ENCODE measurements at regions not wholly inside any gene's neighbourhood (a gene's known extent, or its start where the extent isn't known, plus 50 kb on each side); places are given as distances from the start of the nearest gene placed in this dataset.

- Histone ChIP-seq H3K9me3 (ENCODE audit: control insufficient read depth, low read length) (no peaks in the 10 kb centered on the region), H3K36me3 (ENCODE audit: control insufficient read depth in 1 of 2, insufficient read depth in 2 of 2, low read depth in 1 of 2, low read length in 2 of 2) (no peaks in the 10 kb centered on the region), H3K4me2 (ENCODE audit: low read length, poor library complexity, severe bottlenecking) (no peak overlapping the region), H4K91ac (ENCODE audit: low read length) (no peak overlapping the region), H3K27me3 (ENCODE audit: control insufficient read depth in 1 of 2, insufficient read depth in 1 of 2, low read length in 2 of 2) (peaks cover 7 to 8% of the 10 kb centered on the region in 2 experiments), H2BK120ac (ENCODE audit: low read depth, low read length) (no peak overlapping the region), H3K4me3 (ENCODE audit: insufficient read depth in 1 of 2, low read depth in 1 of 2, low read length in 2 of 2) (no peak overlapping the region), H2BK5ac (ENCODE audit: low read depth, low read length, poor library complexity, severe bottlenecking) (no peak overlapping the region), H2AK5ac (ENCODE audit: low read length, severe bottlenecking) (no peak overlapping the region), H2BK15ac (ENCODE audit: low read depth, poor library complexity, severe bottlenecking) (no peak overlapping the region), H3K18ac (ENCODE audit: low read depth in 1 of 2, low read length in 2 of 2) (no peak overlapping the region), H3K27ac (ENCODE audit: low read length, poor library complexity, severe bottlenecking) (no peak overlapping the region), H3K79me1 (replicated peaks; ENCODE audit: low read length, poor library complexity, severe bottlenecking) (no peaks in the 10 kb centered on the region), H3K4me1 (ENCODE audit: control insufficient read depth, insufficient read depth, low read depth, low read length) (no peaks in the 10 kb centered on the region), H4K8ac (ENCODE audit: low read length) (no peak overlapping the region), H2AFZ (ENCODE audit: low read depth, low read length) (no peak overlapping the region), H3K14ac (ENCODE audit: low read length in 2 of 2) (no peak overlapping the region), H2BK12ac (ENCODE audit: low read length in 2 of 2) (no peak overlapping the region), H3K4ac (ENCODE audit: low read depth in 1 of 2, low read length in 2 of 2) (no peak overlapping the region), H3K23ac (ENCODE audit: low read length in 2 of 2) (no peak overlapping the region), H3K9ac (ENCODE audit: low read length) (no peak overlapping the region)
- 80% methylated on average over 3 of the region's 3 CpGs for WGBS
- DNase-seq: no peak
Observed at GRCh38 chr1:209319057-209319432, 264.5 kb upstream of the CAMK1G start.

GRCh38 chr1:209319549-209319948 lies 264.0 kb upstream of the CAMK1G start:
- no peak overlapping the region for H3K18ac ChIP-seq (ENCODE audit: low read depth in 1 of 2, low read length in 2 of 2)
- no peak overlapping the region for H3K4me2 ChIP-seq (ENCODE audit: low read length, poor library complexity, severe bottlenecking)
- H3K27me3 ChIP-seq (ENCODE audit: control insufficient read depth in 1 of 2, insufficient read depth in 1 of 2, low read length in 2 of 2): peaks cover 6 to 8% of the 10 kb centered on the region in 2 experiments
- no peaks in the 10 kb centered on the region for H3K36me3 ChIP-seq (ENCODE audit: control insufficient read depth in 1 of 2, insufficient read depth in 2 of 2, low read depth in 1 of 2, low read length in 2 of 2)
- H3K14ac ChIP-seq (ENCODE audit: low read length in 2 of 2): no peak overlapping the region
- no peak overlapping the region for H3K9ac ChIP-seq (ENCODE audit: low read length)
- no peak overlapping the region for H4K91ac ChIP-seq (ENCODE audit: low read length)
- H2BK15ac ChIP-seq (ENCODE audit: low read depth, poor library complexity, severe bottlenecking): no peak overlapping the region
- H2BK5ac ChIP-seq (ENCODE audit: low read depth, low read length, poor library complexity, severe bottlenecking): no peak overlapping the region
- no peak overlapping the region for H3K27ac ChIP-seq (ENCODE audit: low read length, poor library complexity, severe bottlenecking)
- H3K4ac ChIP-seq (ENCODE audit: low read depth in 1 of 2, low read length in 2 of 2): no peak overlapping the region
- no peak overlapping the region for H2BK12ac ChIP-seq (ENCODE audit: low read length in 2 of 2)
- H3K9me3 ChIP-seq (ENCODE audit: control insufficient read depth, low read length): no peaks in the 10 kb centered on the region
- no peak overlapping the region for H3K23ac ChIP-seq (ENCODE audit: low read length in 2 of 2)
- no peak overlapping the region for H2AFZ ChIP-seq (ENCODE audit: low read depth, low read length)
- no peak overlapping the region for H3K4me3 ChIP-seq (ENCODE audit: insufficient read depth in 1 of 2, low read depth in 1 of 2, low read length in 2 of 2)
- no peak for DNase-seq
- no peaks in the 10 kb centered on the region for H3K79me1 ChIP-seq (replicated peaks; ENCODE audit: low read length, poor library complexity, severe bottlenecking)
- H2BK120ac ChIP-seq (ENCODE audit: low read depth, low read length): no peak overlapping the region
- WGBS: 50% methylated on average over 1 of the region's 3 CpGs
- no peaks in the 10 kb centered on the region for H3K4me1 ChIP-seq (ENCODE audit: control insufficient read depth, insufficient read depth, low read depth, low read length)
- H4K8ac ChIP-seq (ENCODE audit: low read length): no peak overlapping the region
- no peak overlapping the region for H2AK5ac ChIP-seq (ENCODE audit: low read length, severe bottlenecking)

DNA sequence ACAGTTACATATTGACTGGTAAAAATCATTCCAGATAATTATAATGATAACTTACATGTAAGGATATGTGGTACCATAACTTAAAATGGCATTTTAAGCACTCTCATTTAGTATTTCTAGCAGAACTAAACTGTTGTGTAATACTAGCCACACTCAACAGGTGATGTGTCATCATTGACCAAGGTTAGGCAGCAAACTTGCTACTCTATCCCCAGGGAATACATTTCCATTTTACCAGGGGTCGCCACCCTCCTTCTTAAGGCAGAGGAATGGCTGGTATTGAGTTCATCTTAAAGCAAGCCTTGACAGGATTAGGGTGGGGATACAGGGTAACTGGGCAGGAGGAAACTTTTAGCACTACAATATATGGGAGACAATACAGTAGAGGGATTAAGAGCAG lies 259.8 kb upstream of the CAMK1G start:
- H3K18ac ChIP-seq (ENCODE audit: low read depth in 1 of 2, low read length in 2 of 2): no peak overlapping the region
- WGBS: 86% methylated on average over 1 of the region's 1 CpG

GRCh38 chr1:209324901-209325871 lies 258.3 kb upstream of the CAMK1G start:
- Histone ChIP-seq H4K91ac (ENCODE audit: low read length) (no peak overlapping the region), H3K36me3 (ENCODE audit: control insufficient read depth in 1 of 2, insufficient read depth in 2 of 2, low read depth in 1 of 2, low read length in 2 of 2) (no peaks in the 10 kb centered on the region), H3K79me1 (replicated peaks; ENCODE audit: low read length, poor library complexity, severe bottlenecking) (no peaks in the 10 kb centered on the region), H3K4me2 (ENCODE audit: low read length, poor library complexity, severe bottlenecking) (no peak overlapping the region), H2AFZ (ENCODE audit: low read depth, low read length) (no peak overlapping the region), H3K14ac (ENCODE audit: low read length in 2 of 2) (no peak overlapping the region), H3K4ac (ENCODE audit: low read depth in 1 of 2, low read length in 2 of 2) (no peak overlapping the region), H2BK5ac (ENCODE audit: low read depth, low read length, poor library complexity, severe bottlenecking) (no peak overlapping the region), H4K8ac (ENCODE audit: low read length) (no peak overlapping the region), H3K27ac (ENCODE audit: low read length, poor library complexity, severe bottlenecking) (no peak overlapping the region), H3K9me3 (ENCODE audit: control insufficient read depth, low read length) (no peaks in the 10 kb centered on the region), H3K23ac (ENCODE audit: low read length in 2 of 2) (no peak overlapping the region), H2AK5ac (ENCODE audit: low read length, severe bottlenecking) (no peak overlapping the region), H3K4me1 (ENCODE audit: control insufficient read depth, insufficient read depth, low read depth, low read length) (no peaks in the 10 kb centered on the region), H2BK15ac (ENCODE audit: low read depth, poor library complexity, severe bottlenecking) (no peak overlapping the region), H3K4me3 (ENCODE audit: insufficient read depth in 1 of 2, low read depth in 1 of 2, low read length in 2 of 2) (no peak overlapping the region), H3K27me3 (ENCODE audit: control insufficient read depth in 1 of 2, insufficient read depth in 1 of 2, low read length in 2 of 2) (no peaks in the 10 kb centered on the region), H2BK120ac (ENCODE audit: low read depth, low read length) (no peak overlapping the region), H3K9ac (ENCODE audit: low read length) (no peak overlapping the region), H2BK12ac (ENCODE audit: low read length in 2 of 2) (no peak overlapping the region), H3K18ac (ENCODE audit: low read depth in 1 of 2, low read length in 2 of 2) (no peak overlapping the region)
- DNase-seq: no peak
- WGBS: 80% methylated on average over 3 of the region's 5 CpGs

More for the DNA sequence above, 259.8 kb upstream of the CAMK1G start:
- DNase-seq: no peak
- H2AK5ac ChIP-seq (ENCODE audit: low read length, severe bottlenecking): no peak overlapping the region
- H3K9ac ChIP-seq (ENCODE audit: low read length): no peak overlapping the region
- H3K4me2 ChIP-seq (ENCODE audit: low read length, poor library complexity, severe bottlenecking): no peak overlapping the region
- no peak overlapping the region for H3K27ac ChIP-seq (ENCODE audit: low read length, poor library complexity, severe bottlenecking)
- H4K8ac ChIP-seq (ENCODE audit: low read length): no peak overlapping the region
- no peak overlapping the region for H2BK120ac ChIP-seq (ENCODE audit: low read depth, low read length)
- H3K4ac ChIP-seq (ENCODE audit: low read depth in 1 of 2, low read length in 2 of 2): no peak overlapping the region
- no peak overlapping the region for H2AFZ ChIP-seq (ENCODE audit: low read depth, low read length)
- H4K91ac ChIP-seq (ENCODE audit: low read length): no peak overlapping the region
- no peak overlapping the region for H2BK5ac ChIP-seq (ENCODE audit: low read depth, low read length, poor library complexity, severe bottlenecking)
- H3K4me1 ChIP-seq (ENCODE audit: control insufficient read depth, insufficient read depth, low read depth, low read length): no peaks in the 10 kb centered on the region
- H3K9me3 ChIP-seq (ENCODE audit: control insufficient read depth, low read length): no peaks in the 10 kb centered on the region
- H3K23ac ChIP-seq (ENCODE audit: low read length in 2 of 2): no peak overlapping the region
- no peak overlapping the region for H3K14ac ChIP-seq (ENCODE audit: low read length in 2 of 2)
- H3K27me3 ChIP-seq (ENCODE audit: control insufficient read depth in 1 of 2, insufficient read depth in 1 of 2, low read length in 2 of 2): no peaks in the 10 kb centered on the region
- H3K4me3 ChIP-seq (ENCODE audit: insufficient read depth in 1 of 2, low read depth in 1 of 2, low read length in 2 of 2): no peak overlapping the region
- no peaks in the 10 kb centered on the region for H3K79me1 ChIP-seq (replicated peaks; ENCODE audit: low read length, poor library complexity, severe bottlenecking)
- no peak overlapping the region for H2BK12ac ChIP-seq (ENCODE audit: low read length in 2 of 2)
- no peaks in the 10 kb centered on the region for H3K36me3 ChIP-seq (ENCODE audit: control insufficient read depth in 1 of 2, insufficient read depth in 2 of 2, low read depth in 1 of 2, low read length in 2 of 2)
- H2BK15ac ChIP-seq (ENCODE audit: low read depth, poor library complexity, severe bottlenecking): no peak overlapping the region

Data from mesenchymal stem cell (in vitro differentiated cells and primary cell).